HG03159 (cell line): ENCODE measurements at regions not wholly inside any gene's neighbourhood (a gene's known extent, or its start where the extent isn't known, plus 50 kb on each side); places are given as distances from the start of the nearest gene placed in this dataset.

Experiments
- ATAC-seq: cut with Tn5 transposase; IDR thresholded peaks from one replicate; pipeline ENCODE4 v1.9.1; 2021; ENCODE audit warnings: mild to moderate bottlenecking, moderate library complexity; ENCODE audit not compliant: unreplicated experiment

GRCh38 chr2:137823196-137823595 lies 141.1 kb upstream of the HNMT start:
- ATAC-seq, result no peak

GRCh38 chr2:137824501-137824900 lies 139.8 kb upstream of the HNMT start:
- ATAC-seq, result no peak

DNA sequence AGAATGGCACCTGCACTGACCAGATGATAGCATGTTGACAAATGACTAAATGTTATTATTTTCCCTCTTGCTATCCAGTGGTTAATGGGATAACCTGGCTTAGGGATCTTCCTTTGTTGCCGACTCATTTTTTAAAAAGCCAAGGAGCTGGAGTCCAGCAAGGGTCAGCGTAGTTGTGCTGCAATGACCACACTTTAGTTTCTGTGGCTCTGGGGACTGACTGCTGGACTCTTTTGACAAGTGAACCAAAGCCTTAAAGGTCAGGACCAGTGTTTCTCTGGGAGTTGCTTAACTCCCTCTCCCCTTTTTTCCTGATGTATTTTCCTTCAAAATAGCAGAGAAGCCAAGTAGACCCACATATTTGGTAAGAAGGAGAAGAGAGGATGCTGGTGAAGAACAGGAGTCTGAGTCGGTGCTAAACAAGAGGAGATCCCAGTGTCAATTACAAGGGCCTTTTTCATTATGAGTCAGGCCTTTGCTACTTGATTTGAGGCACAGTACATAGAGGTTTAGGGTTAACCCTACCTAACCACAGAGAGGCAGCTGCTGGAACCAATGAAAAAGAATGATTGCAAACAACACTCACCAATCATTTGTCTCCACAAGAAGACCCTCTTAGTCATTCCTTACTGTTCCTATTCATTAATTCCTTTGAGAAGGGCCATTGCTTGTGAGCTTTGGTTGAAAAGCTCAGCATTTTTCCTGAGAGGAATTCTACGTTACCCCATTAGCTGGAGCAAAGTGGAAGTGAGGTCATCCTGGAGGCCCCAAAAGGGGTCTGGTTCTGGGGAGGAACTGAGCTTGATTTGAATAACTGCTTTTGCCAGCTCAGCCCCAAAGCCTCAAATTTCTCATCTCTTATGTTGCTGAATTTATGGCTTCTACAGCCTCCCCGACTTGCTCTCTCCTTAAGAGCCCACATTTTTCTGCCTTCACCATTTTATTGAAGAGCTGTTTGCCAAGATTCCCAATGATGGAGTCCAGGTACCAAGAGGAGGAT lies 137.6 kb upstream of the HNMT start:
- ATAC-seq, result peak; percentile 81

DNA sequence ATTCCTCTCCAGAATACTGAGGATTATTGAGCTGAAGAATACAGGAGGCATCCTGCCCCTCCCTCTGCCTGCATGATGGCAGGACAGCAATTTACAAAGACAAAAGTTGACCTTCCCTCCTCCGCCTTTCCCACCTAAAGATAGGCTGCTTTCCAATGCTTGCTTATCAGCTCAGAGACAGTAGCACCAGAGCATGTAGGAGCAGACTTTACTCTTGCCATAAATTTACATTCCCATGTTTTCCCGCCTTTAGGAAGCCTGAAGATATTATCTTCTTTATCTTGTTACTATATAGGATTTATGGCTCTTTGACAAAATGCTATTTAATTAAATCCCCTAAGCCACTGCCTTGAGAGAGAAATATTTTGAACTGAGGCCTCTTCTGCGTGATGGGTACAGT lies 135.6 kb upstream of the HNMT start:
- ATAC-seq, result no peak

- ATAC-seq, result no peak
Measured at GRCh38 chr2:137829251-137829650, 135.0 kb upstream of the HNMT start.

DNA sequence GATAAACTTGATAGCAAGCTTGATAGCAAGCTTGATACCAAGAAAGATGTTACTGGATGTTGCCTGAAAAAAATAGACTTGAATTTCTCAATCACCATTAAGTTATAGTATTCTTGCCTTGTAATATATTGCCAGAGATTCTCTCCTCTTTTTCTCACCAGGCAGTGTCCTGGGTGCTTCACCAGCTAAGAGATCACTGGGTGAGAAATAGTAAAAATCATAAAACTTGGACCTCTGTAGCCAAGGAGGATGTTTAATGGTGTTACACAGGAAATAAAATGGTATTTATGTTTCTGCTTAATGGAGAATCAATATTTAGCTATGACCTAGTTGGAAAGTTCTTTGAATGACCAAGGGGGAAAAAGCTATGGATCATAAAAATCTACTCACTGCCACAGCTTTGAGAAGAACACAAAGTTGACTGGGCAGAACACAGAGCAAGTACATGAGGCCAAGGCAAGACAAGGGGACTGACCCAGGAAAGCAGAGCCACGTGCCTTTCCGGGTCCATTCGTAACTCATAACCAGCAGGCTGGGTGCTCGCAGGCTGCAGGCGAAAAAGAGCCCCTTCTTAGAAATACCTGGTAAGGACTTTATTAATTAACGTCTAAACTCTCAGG lies 129.4 kb upstream of the HNMT start:
- ATAC-seq, result no peak

GRCh38 chr2:137836671-137837070 lies 127.6 kb upstream of the HNMT start:
- ATAC-seq, result no peak

- ATAC-seq, result no peak
Measured at GRCh38 chr2:137837830-137838229, 126.4 kb upstream of the HNMT start.

- peak; percentile 67 for ATAC-seq
Measured at GRCh38 chr2:137838255-137839092, 125.8 kb upstream of the HNMT start.

DNA sequence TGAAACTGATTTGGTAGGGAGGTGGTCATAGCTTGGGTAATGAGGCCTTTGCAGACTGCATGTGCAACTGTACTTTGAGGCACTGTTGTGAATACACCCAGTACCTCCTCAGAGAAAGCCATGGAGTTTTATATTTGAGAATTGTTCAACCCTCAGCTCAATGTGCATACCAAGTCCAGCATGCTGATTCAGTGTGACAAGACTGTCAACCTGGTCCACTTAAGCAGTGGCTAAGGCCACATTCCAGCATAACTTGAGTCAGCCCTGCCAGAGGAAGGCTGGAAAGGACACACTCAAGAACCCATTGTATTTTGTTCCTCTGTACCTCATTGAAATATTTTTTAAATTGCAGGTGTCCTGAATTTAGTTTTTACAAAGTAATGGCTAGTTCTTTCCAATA lies 121.8 kb upstream of the HNMT start:
- ATAC-seq, result no peak

GRCh38 chr2:137842952-137843351 lies 121.3 kb upstream of the HNMT start:
- ATAC-seq, result no peak

DNA sequence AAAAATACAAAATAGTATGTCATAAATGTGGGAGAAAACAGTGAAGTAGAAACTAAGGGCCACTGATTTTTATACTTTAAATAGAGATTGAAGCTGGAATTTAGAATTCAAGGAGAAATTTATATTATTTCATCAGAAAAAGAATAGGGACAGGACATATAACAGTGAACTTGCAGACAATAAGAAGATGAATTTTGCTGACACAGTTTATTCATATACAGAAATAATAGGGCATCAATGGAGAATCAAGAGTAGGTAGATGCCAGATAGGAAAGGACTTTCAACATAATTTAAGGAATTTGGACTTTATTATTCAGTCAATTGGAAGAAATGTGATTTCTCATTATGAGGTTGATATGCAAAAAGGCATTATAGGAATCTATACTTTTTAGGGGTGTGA lies 118.9 kb upstream of the HNMT start:
- no peak for ATAC-seq

DNA sequence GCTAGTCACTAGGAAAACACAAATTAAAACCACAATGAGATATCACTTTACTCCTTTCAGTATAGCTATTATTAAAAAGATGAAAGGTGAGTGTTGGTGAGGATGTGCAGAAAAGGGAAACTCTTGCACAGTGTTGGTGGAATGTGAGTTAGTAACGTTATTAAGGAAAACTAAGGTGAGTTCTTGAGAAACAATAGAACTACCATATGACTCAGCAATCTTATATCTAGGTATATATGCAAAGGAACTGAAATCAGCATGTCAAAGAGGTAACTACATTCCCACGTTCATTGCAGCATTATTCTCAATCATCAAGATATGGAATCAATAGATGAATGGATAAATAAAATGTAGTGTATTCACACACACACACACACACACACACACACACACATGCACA lies 117.3 kb upstream of the HNMT start:
- ATAC-seq, result no peak

GRCh38 chr2:137847443-137847842 lies 116.8 kb upstream of the HNMT start:
- ATAC-seq, result no peak

DNA sequence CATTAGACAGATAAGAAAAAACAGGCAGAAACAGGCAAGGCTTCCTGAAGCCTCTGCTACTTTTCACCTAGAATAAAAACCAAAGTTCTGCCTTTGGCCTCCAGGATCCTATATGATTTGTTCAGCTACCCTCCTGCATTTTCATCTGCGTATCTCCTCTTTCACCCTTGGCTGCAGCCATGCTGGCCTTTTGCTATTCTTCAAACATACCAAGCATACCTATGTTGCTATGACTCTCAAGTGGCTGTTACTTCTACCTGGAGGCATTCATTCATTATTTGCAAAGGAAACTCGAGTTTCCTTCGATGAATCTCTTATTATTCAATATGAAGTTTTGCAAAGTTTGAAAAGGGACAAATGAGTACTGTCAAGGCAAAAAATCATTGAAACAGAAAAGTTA lies 106.4 kb upstream of the HNMT start:
- ATAC-seq, result no peak

- ATAC-seq, result no peak
Measured at GRCh38 chr2:137862651-137863050, 101.6 kb upstream of the HNMT start.

- peak; percentile 75 for ATAC-seq
Measured at GRCh38 chr2:137865954-137866540, 98.2 kb upstream of the HNMT start.

DNA sequence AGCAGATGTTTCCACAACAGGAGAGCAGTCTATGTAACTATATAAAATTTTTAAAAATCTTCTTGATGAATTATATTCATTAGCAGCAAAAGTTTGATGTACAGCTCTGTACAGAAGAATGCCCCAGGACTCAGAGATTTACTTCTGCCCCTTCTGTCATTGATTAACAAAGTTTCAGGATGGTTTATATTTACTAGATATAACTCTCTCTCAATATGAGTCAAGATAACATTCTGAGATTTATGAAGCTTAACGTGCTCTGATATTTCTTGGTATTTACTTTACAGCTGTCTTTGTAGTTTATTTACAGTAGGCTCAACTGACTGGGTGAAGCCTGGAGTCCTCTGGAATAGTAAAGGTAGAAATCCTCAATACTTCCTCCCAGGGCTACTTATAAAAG lies 93.6 kb upstream of the HNMT start:
- peak; percentile 74 for ATAC-seq

DNA sequence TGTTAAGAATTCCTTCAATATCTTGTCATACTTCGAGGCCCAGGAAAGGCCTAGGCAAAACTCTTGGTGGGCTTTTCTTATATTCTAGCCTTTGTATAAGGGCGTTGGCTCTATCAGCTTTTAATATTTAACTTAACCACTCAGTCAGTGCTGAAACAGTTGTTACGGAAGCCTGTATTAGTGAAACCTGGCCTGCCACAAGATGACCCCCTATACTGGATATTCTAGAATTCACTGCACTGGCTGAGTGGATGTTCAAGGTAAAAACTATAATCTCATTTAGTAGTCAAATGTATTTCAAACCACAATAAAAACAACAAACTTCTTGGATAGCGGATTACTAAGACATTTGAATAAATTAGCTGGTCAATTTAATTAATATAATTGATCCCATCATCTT lies 91.7 kb upstream of the HNMT start:
- ATAC-seq, result peak; percentile 47

- no peak for ATAC-seq
Measured at GRCh38 chr2:137873536-137874244, 90.6 kb upstream of the HNMT start.
